ENCODE measurements at regions not wholly inside any gene's neighbourhood (a gene's known extent, or its start where the extent isn't known, plus 50 kb on each side); places are given as distances from the start of the nearest gene placed in this dataset.
"Not testable (repeated sequence)": the region's sequence is repeated elsewhere in the genome, so short reads cannot be mapped to it uniquely, and the experiment has no call there.

GRCh38 chr21:17370263-17370662 lies 142.6 kb upstream of the CXADR start:
- H3K27ac ChIP-seq: peak overlapping the region; percentile 81
- DNase-seq (ENCODE audit: low read depth, low spot score): peak; percentile 72

GRCh38 chr21:17370916-17371315 lies 141.9 kb upstream of the CXADR start:
- DNase-seq (ENCODE audit: low read depth, low spot score): no peak
- H3K27ac ChIP-seq: peak overlapping the region; percentile 81

GRCh38 chr21:17371450-17371849 lies 141.4 kb upstream of the CXADR start:
- peak overlapping the region; percentile 81 for H3K27ac ChIP-seq
- DNase-seq (ENCODE audit: low read depth, low spot score): peak; percentile 59

- peak overlapping the region; percentile 81 for H3K27ac ChIP-seq
- no peak for DNase-seq (ENCODE audit: low read depth, low spot score)
Measured at GRCh38 chr21:17372200-17372599, 140.6 kb upstream of the CXADR start.

GRCh38 chr21:17386498-17386897 lies 126.3 kb upstream of the CXADR start:
- no peak overlapping the region for H3K27ac ChIP-seq
- DNase-seq (ENCODE audit: low read depth, low spot score): no peak

- no peak overlapping the region for H3K27ac ChIP-seq
- DNase-seq (ENCODE audit: low read depth, low spot score): no peak
Measured at GRCh38 chr21:17387030-17387617, 125.7 kb upstream of the CXADR start.

GRCh38 chr21:17388226-17388625 lies 124.6 kb upstream of the CXADR start:
- no peak for DNase-seq (ENCODE audit: low read depth, low spot score)
- H3K27ac ChIP-seq: no peak overlapping the region

GRCh38 chr21:17389311-17389710 lies 123.5 kb upstream of the CXADR start:
- no peak for DNase-seq (ENCODE audit: low read depth, low spot score)
- H3K27ac ChIP-seq: no peak overlapping the region

GRCh38 chr21:17390569-17390968 lies 122.3 kb upstream of the CXADR start:
- no peak for DNase-seq (ENCODE audit: low read depth, low spot score)
- H3K27ac ChIP-seq: no peak overlapping the region

- no peak overlapping the region for H3K27ac ChIP-seq
- DNase-seq (ENCODE audit: low read depth, low spot score): peak; percentile 24
Measured at GRCh38 chr21:17391811-17392340, 121.0 kb upstream of the CXADR start.

- no peak overlapping the region for H3K27ac ChIP-seq
- DNase-seq (ENCODE audit: low read depth, low spot score): no peak
Measured at GRCh38 chr21:17393413-17393812, 119.4 kb upstream of the CXADR start.

GRCh38 chr21:17396948-17397347 lies 115.9 kb upstream of the CXADR start:
- no peak for DNase-seq (ENCODE audit: low read depth, low spot score)
- H3K27ac ChIP-seq: no peak overlapping the region

GRCh38 chr21:17397703-17398102 lies 115.1 kb upstream of the CXADR start:
- no peak for DNase-seq (ENCODE audit: low read depth, low spot score)
- H3K27ac ChIP-seq: no peak overlapping the region

GRCh38 chr21:17398954-17399353 lies 113.9 kb upstream of the CXADR start:
- not testable (repeated sequence) for DNase-seq (ENCODE audit: low read depth, low spot score); H3K27ac ChIP-seq

GRCh38 chr21:17402937-17403336 lies 109.9 kb upstream of the CXADR start:
- no peak for DNase-seq (ENCODE audit: low read depth, low spot score)

GRCh38 chr21:17406202-17406601 lies 106.6 kb upstream of the CXADR start:
- peak; percentile 44 for DNase-seq (ENCODE audit: low read depth, low spot score)
- H3K27ac ChIP-seq: no peak overlapping the region

More at GRCh38 chr21:17402937-17403336, 109.9 kb upstream of the CXADR start:
- no peak overlapping the region for H3K27ac ChIP-seq

GRCh38 chr21:17414766-17415165 lies 98.1 kb upstream of the CXADR start:
- DNase-seq (ENCODE audit: low read depth, low spot score): no peak
- no peak overlapping the region for H3K27ac ChIP-seq

- no peak for DNase-seq (ENCODE audit: low read depth, low spot score)
- no peak overlapping the region for H3K27ac ChIP-seq
Measured at GRCh38 chr21:17416139-17416538, 96.7 kb upstream of the CXADR start.

GRCh38 chr21:17422931-17423330 lies 89.9 kb upstream of the CXADR start:
- no peak overlapping the region for H3K27ac ChIP-seq

GRCh38 chr21:17427157-17427556 lies 85.7 kb upstream of the CXADR start:
- no peak for DNase-seq (ENCODE audit: low read depth, low spot score)
- no peak overlapping the region for H3K27ac ChIP-seq

More at GRCh38 chr21:17422931-17423330, 89.9 kb upstream of the CXADR start:
- DNase-seq (ENCODE audit: low read depth, low spot score): no peak

- no peak overlapping the region for H3K27ac ChIP-seq
- DNase-seq (ENCODE audit: low read depth, low spot score): no peak
Measured at GRCh38 chr21:17427831-17428483, 84.9 kb upstream of the CXADR start.

- no peak overlapping the region for H3K27ac ChIP-seq
- DNase-seq (ENCODE audit: low read depth, low spot score): no peak
Measured at GRCh38 chr21:17428484-17428869, 84.4 kb upstream of the CXADR start.

Measured in epithelial cell of prostate (primary cell).